ENCODE measurements at regions not wholly inside any gene's neighbourhood (a gene's known extent, or its start where the extent isn't known, plus 50 kb on each side); places are given as distances from the start of the nearest gene placed in this dataset.

DNA sequence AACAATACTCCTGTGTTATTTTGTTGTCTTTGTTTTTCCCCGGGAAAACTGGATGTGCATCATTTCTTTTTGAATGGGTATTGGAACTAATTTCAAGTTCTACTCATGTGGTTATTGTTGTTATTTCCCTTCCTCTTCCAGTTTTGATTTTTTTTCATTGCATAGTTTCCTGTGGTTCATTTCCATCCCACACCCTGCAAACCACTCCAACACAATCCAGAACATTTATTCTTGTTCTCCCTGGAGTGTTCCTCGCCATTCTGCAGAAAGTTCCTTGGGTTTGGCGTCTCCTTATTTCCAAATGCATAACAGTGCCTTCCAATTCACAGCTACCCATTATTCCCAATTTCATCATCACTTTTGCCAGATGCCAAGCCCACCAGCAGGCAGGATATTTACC lies 775.1 kb downstream of the TNS3 start:
- TF ChIP-seq CTCF (IDR thresholded peaks at IDR 0.05) (no peak), EZH2phosphoT487 (IDR thresholded peaks at IDR 0.05) (no peak)
